H9 (cell line): ENCODE measurements at regions not wholly inside any gene's neighbourhood (a gene's known extent, or its start where the extent isn't known, plus 50 kb on each side); places are given as distances from the start of the nearest gene placed in this dataset.

ENCODE experiments used
- DNase-seq: peaks from one replicate; pipeline ENCODE4 v3.0.0-alpha.2; 2017
- H2AFZ ChIP-seq: one replicate; pipeline ENCODE4 v1.6.1; 2013; ENCODE audit warnings: mild to moderate bottlenecking, low read length, control low read depth, moderate library complexity
- H2AK5ac ChIP-seq: 2 replicates; pipeline ENCODE4 v1.6.1; 2013; ENCODE audit warnings: low read length, control low read depth, mixed read lengths; ENCODE audit not compliant: insufficient read length
- H2BK120ac ChIP-seq: one replicate; pipeline ENCODE4 v1.6.1; 2013; ENCODE audit warnings: low read depth, mild to moderate bottlenecking, low read length, control low read depth, inconsistent platforms; ENCODE audit not compliant: poor library complexity, severe bottlenecking
- H2BK12ac ChIP-seq: 2 replicates; pipeline ENCODE4 v1.6.1; 2013; ENCODE audit warnings: low read length, control low read depth, mixed read lengths, low read depth; ENCODE audit not compliant: insufficient read length
- H2BK15ac ChIP-seq: 2 replicates; pipeline ENCODE4 v1.6.1; 2013; ENCODE audit warnings: low read depth, low read length, control low read depth
- H2BK20ac ChIP-seq: one replicate; pipeline ENCODE4 v1.6.1; 2013; ENCODE audit warnings: low read depth, mild to moderate bottlenecking, low read length, control low read depth, inconsistent platforms; ENCODE audit not compliant: poor library complexity, severe bottlenecking
- H2BK5ac ChIP-seq: 2 replicates; pipeline ENCODE4 v1.6.1; 2013; ENCODE audit warnings: low read length, control low read depth, mixed read lengths; ENCODE audit not compliant: insufficient read length
- H3K14ac ChIP-seq: 2 replicates; pipeline ENCODE4 v1.6.1; 2013; ENCODE audit warnings: low read length, control low read depth; ENCODE audit not compliant: insufficient read depth
- H3K18ac ChIP-seq: 2 replicates; pipeline ENCODE4 v1.6.1; 2013; ENCODE audit warnings: low read depth, mild to moderate bottlenecking, mixed read lengths, low read length, control low read depth; ENCODE audit not compliant: insufficient read length
- H3K23ac ChIP-seq: 2 replicates; pipeline ENCODE4 v1.6.1; 2013; ENCODE audit warnings: low read length, control low read depth, mixed read lengths, low read depth; ENCODE audit not compliant: insufficient read length
- H3K23me2 ChIP-seq: 2 replicates; pipeline ENCODE4 v1.6.1; 2013; ENCODE audit warnings: low read depth, mild to moderate bottlenecking, mixed read lengths, low read length, control low read depth; ENCODE audit not compliant: insufficient read length, poor library complexity, severe bottlenecking
- H3K27ac ChIP-seq: 2 replicates; pipeline ENCODE4 v1.5.1; 2013; ENCODE audit warnings: low read length, control low read depth, mixed read lengths, low read depth; ENCODE audit not compliant: insufficient read length
- H3K27me3 ChIP-seq: 2 replicates; pipeline ENCODE4 v1.6.1; 2013; ENCODE audit warnings: low read length, control low read depth, inconsistent platforms; ENCODE audit not compliant: insufficient read depth
- H3K4ac ChIP-seq: 2 replicates; pipeline ENCODE4 v1.6.1; 2013; ENCODE audit warnings: low read depth, mild to moderate bottlenecking, control low read depth, inconsistent platforms, low read length, moderate library complexity
- H3K4me1 ChIP-seq: 2 replicates; pipeline ENCODE4 v1.6.1; 2013; ENCODE audit warnings: low read length, control low read depth, inconsistent platforms; ENCODE audit not compliant: insufficient read depth
- H3K4me2 ChIP-seq: 2 replicates; pipeline ENCODE4 v1.6.1; 2013; ENCODE audit warnings: low read length, control low read depth, mixed read lengths; ENCODE audit not compliant: insufficient read length, insufficient read depth
- H3K56ac ChIP-seq: 2 replicates; pipeline ENCODE4 v1.6.1; 2013; ENCODE audit warnings: low read depth, mild to moderate bottlenecking, mixed read lengths, low read length, control low read depth; ENCODE audit not compliant: insufficient read length
- H3K79me1 ChIP-seq: 2 replicates; pipeline ENCODE4 v1.6.1; 2013; ENCODE audit warnings: low read depth, mild to moderate bottlenecking, moderate library complexity, low read length, control low read depth, inconsistent platforms; ENCODE audit not compliant: insufficient read depth, poor library complexity, severe bottlenecking
- H3K79me2 ChIP-seq: 2 replicates; pipeline ENCODE4 v1.6.1; 2013; ENCODE audit warnings: low read length, control low read depth, inconsistent platforms; ENCODE audit not compliant: insufficient read depth
- H3K9ac ChIP-seq: 2 replicates; pipeline ENCODE4 v1.6.1; 2013; ENCODE audit warnings: low read length, control low read depth, mixed read lengths; ENCODE audit not compliant: insufficient read length; ENCODE audit errors: extremely low read depth
- H3K9me3 ChIP-seq: one replicate; pipeline ENCODE4 v1.6.1; 2013; ENCODE audit warnings: low read depth, low read length, inconsistent platforms; ENCODE audit not compliant: control insufficient read depth
- H3T11ph ChIP-seq: one replicate; pipeline ENCODE4 v1.6.1; 2013; ENCODE audit warnings: mild to moderate bottlenecking, low read length, control low read depth, inconsistent platforms
- H4K20me1 ChIP-seq: one replicate; pipeline ENCODE4 v1.6.1; 2013; ENCODE audit not compliant: control insufficient read depth, insufficient read length, insufficient read depth
- H4K5ac ChIP-seq: 2 replicates; pipeline ENCODE4 v1.6.1; 2013; ENCODE audit warnings: low read depth, mild to moderate bottlenecking, mixed read lengths, low read length, control low read depth; ENCODE audit not compliant: insufficient read length
- H4K8ac ChIP-seq: replicated peaks from 2 replicates; pipeline ENCODE4 v1.6.1; 2013; ENCODE audit warnings: low read length, control low read depth, mixed read lengths, low read depth; ENCODE audit not compliant: insufficient read length
- H4K91ac ChIP-seq: 2 replicates; pipeline ENCODE4 v1.6.1; 2013; ENCODE audit warnings: low read depth, mild to moderate bottlenecking, moderate library complexity, mixed read lengths, low read length, control low read depth; ENCODE audit not compliant: insufficient read length
- H3K27ac Mint-ChIP-seq, 3 experiments: 2 replicates in 2 of 3; 3 replicates in 1 of 3; pipeline ENCODE4 v1.8.0; 2020 to 2021; ENCODE audit warnings: mixed read lengths in 3 of 3, mild to moderate bottlenecking in 1 of 3, moderate library complexity in 1 of 3
- H3K27me3 Mint-ChIP-seq: 2 replicates; pipeline ENCODE4 v1.8.0; 2021; ENCODE audit warnings: low read depth, mild to moderate bottlenecking, moderate library complexity, mixed read lengths
- H3K36me3 Mint-ChIP-seq, 3 experiments: 2 replicates in 2 of 3; 3 replicates in 1 of 3; pipeline ENCODE4 v1.8.0; 2020 to 2021; ENCODE audit warnings: low read depth in 3 of 3, mixed read lengths in 3 of 3; ENCODE audit not compliant: insufficient read depth in 1 of 3
- H3K4me1 Mint-ChIP-seq, 2 experiments: 2 replicates each; pipeline ENCODE4 v1.8.0; 2020; ENCODE audit warnings: mixed read lengths in 2 of 2
- H3K4me3 Mint-ChIP-seq, 2 experiments: 2 replicates in 1 of 2; 3 replicates in 1 of 2; pipeline ENCODE4 v1.8.0; 2020 to 2021; ENCODE audit warnings: mild to moderate bottlenecking in 2 of 2, mixed read lengths in 2 of 2, moderate library complexity in 1 of 2
- H3K9me3 Mint-ChIP-seq, 2 experiments: 2 replicates in 1 of 2; 3 replicates in 1 of 2; pipeline ENCODE4 v1.8.0; 2020; ENCODE audit warnings: mild to moderate bottlenecking in 2 of 2, mixed read lengths in 2 of 2, moderate library complexity in 1 of 2
- WGBS: extraction: QIAGEN DNeasy Blood & Tissue Kit; methylation state at CpG from one replicate; pipeline ENCODE4 v1.1.7; 2013; ENCODE audit warnings: missing lambda C conversion rate, low lambda C conversion rate, mixed read lengths; ENCODE audit not compliant: insufficient read length; ENCODE audit errors: extremely low coverage; 5-methylcytosine and 5-hydroxymethylcytosine counted together
- TF ChIP-seq, protein P1 (sequence below): fragments of 200-600 bp; sonication (generic); conservative IDR thresholded peaks from 3 replicates; pipeline ENCODE4 v1.8.0; 2021; ENCODE audit warnings: antibody characterized with exemption, mild to moderate bottlenecking

DNA sequence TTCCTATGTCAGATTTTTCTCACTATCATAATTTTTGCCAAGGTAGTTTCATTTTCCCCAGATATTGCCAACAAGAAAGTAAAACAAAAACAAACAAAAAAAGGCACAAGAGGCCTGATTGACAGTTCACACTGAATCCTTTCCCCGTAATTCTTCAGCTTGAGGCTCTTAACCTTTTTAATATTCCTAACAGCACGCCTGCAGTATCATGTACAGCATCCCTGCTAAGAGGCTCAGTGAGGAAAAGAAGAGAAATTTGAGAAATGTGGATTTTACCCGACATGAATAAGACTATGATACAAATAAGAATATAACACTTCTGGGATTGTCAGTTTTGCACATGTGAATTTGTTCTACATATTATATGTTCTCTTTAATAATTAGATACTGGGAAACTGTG is 182.4 kb upstream of the CDK1 start:
- no peak overlapping the region for H3T11ph ChIP-seq
- TF ChIP-seq, protein P1, sequence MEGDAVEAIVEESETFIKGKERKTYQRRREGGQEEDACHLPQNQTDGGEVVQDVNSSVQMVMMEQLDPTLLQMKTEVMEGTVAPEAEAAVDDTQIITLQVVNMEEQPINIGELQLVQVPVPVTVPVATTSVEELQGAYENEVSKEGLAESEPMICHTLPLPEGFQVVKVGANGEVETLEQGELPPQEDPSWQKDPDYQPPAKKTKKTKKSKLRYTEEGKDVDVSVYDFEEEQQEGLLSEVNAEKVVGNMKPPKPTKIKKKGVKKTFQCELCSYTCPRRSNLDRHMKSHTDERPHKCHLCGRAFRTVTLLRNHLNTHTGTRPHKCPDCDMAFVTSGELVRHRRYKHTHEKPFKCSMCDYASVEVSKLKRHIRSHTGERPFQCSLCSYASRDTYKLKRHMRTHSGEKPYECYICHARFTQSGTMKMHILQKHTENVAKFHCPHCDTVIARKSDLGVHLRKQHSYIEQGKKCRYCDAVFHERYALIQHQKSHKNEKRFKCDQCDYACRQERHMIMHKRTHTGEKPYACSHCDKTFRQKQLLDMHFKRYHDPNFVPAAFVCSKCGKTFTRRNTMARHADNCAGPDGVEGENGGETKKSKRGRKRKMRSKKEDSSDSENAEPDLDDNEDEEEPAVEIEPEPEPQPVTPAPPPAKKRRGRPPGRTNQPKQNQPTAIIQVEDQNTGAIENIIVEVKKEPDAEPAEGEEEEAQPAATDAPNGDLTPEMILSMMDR: no peak
- Mint-ChIP-seq H3K4me1 (peaks cover 6 to 7% of the 10 kb centered on the region in 2 experiments), H3K36me3 (no peaks in the 10 kb centered on the region), H3K27ac (no peak overlapping the region), H3K4me3 (no peak overlapping the region), H3K9me3 (no peaks in the 10 kb centered on the region), H3K27me3 (no peaks in the 10 kb centered on the region)
- H3K14ac ChIP-seq: no peak overlapping the region
- no peak for DNase-seq
- H3K23me2 ChIP-seq: no peaks in the 10 kb centered on the region
- no peak overlapping the region for H3K23ac ChIP-seq
- no peak overlapping the region for H2BK5ac ChIP-seq
- no peak overlapping the region for H2AFZ ChIP-seq
- no peaks in the 10 kb centered on the region for H3K27me3 ChIP-seq
- no peak overlapping the region for H2BK20ac ChIP-seq
- no peak overlapping the region for H3K9ac ChIP-seq
- H3K4me2 ChIP-seq: no peak overlapping the region
- H4K91ac ChIP-seq: no peak overlapping the region
- H3K4me1 ChIP-seq: no peaks in the 10 kb centered on the region
- H3K4ac ChIP-seq: no peak overlapping the region
- no peaks in the 10 kb centered on the region for H4K20me1 ChIP-seq
- H4K5ac ChIP-seq: no peak overlapping the region
- no peaks in the 10 kb centered on the region for H3K79me1 ChIP-seq
- no peak overlapping the region for H4K8ac ChIP-seq
- H3K79me2 ChIP-seq: no peaks in the 10 kb centered on the region
- H3K56ac ChIP-seq: no peak overlapping the region
- no CpG with 5 or more reads among the region's 3 CpGs for WGBS
- no peak overlapping the region for H2BK15ac ChIP-seq
- H3K27ac ChIP-seq: no peak overlapping the region
- H3K18ac ChIP-seq: no peak overlapping the region
- H2AK5ac ChIP-seq: no peak overlapping the region
- no peak overlapping the region for H2BK12ac ChIP-seq
- no peak overlapping the region for H2BK120ac ChIP-seq
- no peaks in the 10 kb centered on the region for H3K9me3 ChIP-seq
